ENCODE measurements at regions not wholly inside any gene's neighbourhood (a gene's known extent, or its start where the extent isn't known, plus 50 kb on each side); places are given as distances from the start of the nearest gene placed in this dataset.
"Not testable (repeated sequence)": the region's sequence is repeated elsewhere in the genome, so short reads cannot be mapped to it uniquely, and the experiment has no call there.

GRCh38 chr3:145490088-145491048 is 670.6 kb downstream of the PLOD2 start:
- no peak for DNase-seq

GRCh38 chr3:145492456-145492855 is 668.5 kb downstream of the PLOD2 start:
- DNase-seq, result no peak

- not testable (repeated sequence) for DNase-seq
Observed at GRCh38 chr3:145517416-145517815, 643.6 kb downstream of the PLOD2 start.

GRCh38 chr3:145518639-145519038 is 642.3 kb downstream of the PLOD2 start:
- no peak for DNase-seq

GRCh38 chr3:145519398-145520047 is 641.5 kb downstream of the PLOD2 start:
- DNase-seq, result no peak

- no peak for DNase-seq
Observed at GRCh38 chr3:145522179-145522578, 638.8 kb downstream of the PLOD2 start.

GRCh38 chr3:145522893-145523651 is 637.9 kb downstream of the PLOD2 start:
- no peak for DNase-seq

GRCh38 chr3:145531548-145531947 is 629.4 kb downstream of the PLOD2 start:
- no peak for DNase-seq

GRCh38 chr3:145533696-145534095 is 627.3 kb downstream of the PLOD2 start:
- no peak for DNase-seq

GRCh38 chr3:145536461-145536860 is 624.5 kb downstream of the PLOD2 start:
- DNase-seq, result no peak

- DNase-seq, result no peak
Observed at GRCh38 chr3:145550522-145550921, 610.5 kb downstream of the PLOD2 start.

GRCh38 chr3:145557405-145557804 is 603.6 kb downstream of the PLOD2 start:
- DNase-seq, result peak; percentile 80

GRCh38 chr3:145578471-145578870 is 582.5 kb downstream of the PLOD2 start:
- no peak for DNase-seq

GRCh38 chr3:145581694-145582093 is 579.3 kb downstream of the PLOD2 start:
- DNase-seq, result no peak

GRCh38 chr3:145604851-145605250 is 556.1 kb downstream of the PLOD2 start:
- no peak for DNase-seq

- DNase-seq, result no peak
Observed at GRCh38 chr3:145620002-145620401, 541.0 kb downstream of the PLOD2 start.

GRCh38 chr3:145620486-145620885 is 540.5 kb downstream of the PLOD2 start:
- DNase-seq, result no peak

- DNase-seq, result no peak
Observed at GRCh38 chr3:145623349-145623748, 537.6 kb downstream of the PLOD2 start.

- DNase-seq, result no peak
Observed at GRCh38 chr3:145628211-145628610, 532.8 kb downstream of the PLOD2 start.

- DNase-seq, result no peak
Observed at GRCh38 chr3:145637105-145637504, 523.9 kb downstream of the PLOD2 start.

- no peak for DNase-seq
Observed at GRCh38 chr3:145639003-145639606, 521.9 kb downstream of the PLOD2 start.

- DNase-seq, result peak; percentile 67
Observed at GRCh38 chr3:145639875-145640274, 521.1 kb downstream of the PLOD2 start.

GRCh38 chr3:145648396-145648795 is 512.6 kb downstream of the PLOD2 start:
- DNase-seq, result no peak
